ENCODE measurements at regions not wholly inside any gene's neighbourhood (a gene's known extent, or its start where the extent isn't known, plus 50 kb on each side); places are given as distances from the start of the nearest gene placed in this dataset.
"Not testable (repeated sequence)": the region's sequence is repeated elsewhere in the genome, so short reads cannot be mapped to it uniquely, and the experiment has no call there.

- no peak for TF ChIP-seq CTCF (IDR thresholded peaks at IDR 0.05; ENCODE audit: low read depth, low read length)
Observed at GRCh38 chr2:120544522-120544921, 191.1 kb upstream of the GLI2 start.

GRCh38 chr2:120545007-120545406, 190.7 kb upstream of the GLI2 start:
- H3K27me3 ChIP-seq; H3K27ac ChIP-seq; H3K9me3 ChIP-seq (ENCODE audit: low read depth); H3K4me1 ChIP-seq (ENCODE audit: low read depth); DNase-seq (ENCODE audit: low read depth in 1 of 2, low spot score in 1 of 2); H3K36me3 ChIP-seq; H3K4me3 ChIP-seq: not testable (repeated sequence)

More at GRCh38 chr2:120544522-120544921, 191.1 kb upstream of the GLI2 start:
- Histone ChIP-seq H3K4me1 (ENCODE audit: low read depth) (no peaks in the 10 kb centered on the region), H3K36me3 (no peaks in the 10 kb centered on the region), H3K27ac (no peak overlapping the region), H3K27me3 (peaks cover 6% of the 10 kb centered on the region), H3K4me3 (no peak overlapping the region), H3K9me3 (ENCODE audit: low read depth) (no peaks in the 10 kb centered on the region)
- no peak for DNase-seq (ENCODE audit: low read depth in 1 of 2, low spot score in 1 of 2)

GRCh38 chr2:120545521-120546047, 190.1 kb upstream of the GLI2 start:
- Histone ChIP-seq H3K9me3 (ENCODE audit: low read depth) (no peaks in the 10 kb centered on the region), H3K36me3 (no peaks in the 10 kb centered on the region), H3K27ac (no peak overlapping the region), H3K27me3 (peaks cover 6% of the 10 kb centered on the region), H3K4me3 (no peak overlapping the region), H3K4me1 (ENCODE audit: low read depth) (no peaks in the 10 kb centered on the region)
- no peak for DNase-seq (ENCODE audit: low read depth in 1 of 2, low spot score in 1 of 2)
- no peak for TF ChIP-seq CTCF (IDR thresholded peaks at IDR 0.05; ENCODE audit: low read depth, low read length)

- no peak overlapping the region for H3K27ac ChIP-seq
- DNase-seq (ENCODE audit: low read depth in 1 of 2, low spot score in 1 of 2), result peak in 1 of 2 donors; percentile 92
Observed at GRCh38 chr2:120546048-120546864, 189.4 kb upstream of the GLI2 start.

GRCh38 chr2:120546865-120547390, 188.7 kb upstream of the GLI2 start:
- H3K27ac ChIP-seq, result no peak overlapping the region
- H3K27me3 ChIP-seq, result peaks cover 6% of the 10 kb centered on the region
- TF ChIP-seq CTCF (IDR thresholded peaks at IDR 0.05; ENCODE audit: low read depth, low read length), result no peak
- no peaks in the 10 kb centered on the region for H3K4me1 ChIP-seq (ENCODE audit: low read depth)
- H3K9me3 ChIP-seq (ENCODE audit: low read depth), result no peaks in the 10 kb centered on the region
- H3K4me3 ChIP-seq, result no peak overlapping the region
- no peak for DNase-seq (ENCODE audit: low read depth in 1 of 2, low spot score in 1 of 2)
- no peaks in the 10 kb centered on the region for H3K36me3 ChIP-seq

More at GRCh38 chr2:120546048-120546864, 189.4 kb upstream of the GLI2 start:
- Histone ChIP-seq H3K36me3 (no peaks in the 10 kb centered on the region), H3K27me3 (peaks cover 6% of the 10 kb centered on the region), H3K9me3 (ENCODE audit: low read depth) (no peaks in the 10 kb centered on the region), H3K4me3 (no peak overlapping the region), H3K4me1 (ENCODE audit: low read depth) (no peaks in the 10 kb centered on the region)
- no peak for TF ChIP-seq CTCF (IDR thresholded peaks at IDR 0.05; ENCODE audit: low read depth, low read length)

GRCh38 chr2:120547662-120548061, 188.0 kb upstream of the GLI2 start:
- DNase-seq (ENCODE audit: low read depth in 1 of 2, low spot score in 1 of 2), result no peak
- no peak overlapping the region for H3K27ac ChIP-seq
- H3K9me3 ChIP-seq (ENCODE audit: low read depth), result no peaks in the 10 kb centered on the region
- H3K36me3 ChIP-seq, result no peaks in the 10 kb centered on the region
- peaks cover 11% of the 10 kb centered on the region for H3K27me3 ChIP-seq
- H3K4me3 ChIP-seq, result no peak overlapping the region
- no peak for TF ChIP-seq CTCF (IDR thresholded peaks at IDR 0.05; ENCODE audit: low read depth, low read length)
- H3K4me1 ChIP-seq (ENCODE audit: low read depth), result no peaks in the 10 kb centered on the region

Measured in cardiac muscle cell (in vitro differentiated cells and primary cell).